OCI-LY1 (cell line): ENCODE measurements at regions not wholly inside any gene's neighbourhood (a gene's known extent, or its start where the extent isn't known, plus 50 kb on each side); places are given as distances from the start of the nearest gene placed in this dataset.

Experiments
- H2AFZ ChIP-seq: fragments of 200-600 bp; sonication (generic), shearing (Covaris generic); 2 replicates; pipeline ENCODE4 v1.6.0; 2014; ENCODE audit warnings: antibody characterized with exemption, mild to moderate bottlenecking, low read length
- H3F3A ChIP-seq: fragments of 200-600 bp; sonication (generic), shearing (Covaris generic); 2 replicates; pipeline ENCODE4 v1.6.0; 2014; ENCODE audit warnings: mild to moderate bottlenecking, antibody characterized with exemption, low read length, moderate library complexity; ENCODE audit not compliant: insufficient read depth
- H3K27ac ChIP-seq: fragments of 200-600 bp; sonication (generic); 2 replicates; pipeline ENCODE4 v1.5.1; 2014; ENCODE audit warnings: low read length, mixed run types, mild to moderate bottlenecking, low read depth; ENCODE audit not compliant: poor library complexity, severe bottlenecking
- H3K27me3 ChIP-seq: fragments of 200-600 bp; sonication (generic); 2 replicates; pipeline ENCODE4 v1.6.0; 2014; ENCODE audit warnings: antibody characterized with exemption, mild to moderate bottlenecking, low read length, moderate library complexity; ENCODE audit not compliant: insufficient read depth
- H3K36me3 ChIP-seq: fragments of 200-600 bp; sonication (generic); 2 replicates; pipeline ENCODE4 v1.6.1; 2014; ENCODE audit warnings: mild to moderate bottlenecking, antibody characterized with exemption, low read length, moderate library complexity, mixed read lengths; ENCODE audit not compliant: insufficient read depth
- H3K4me1 ChIP-seq: fragments of 200-600 bp; sonication (generic); 2 replicates; pipeline ENCODE4 v1.5.1; 2014; ENCODE audit warnings: mild to moderate bottlenecking, low read length, moderate library complexity; ENCODE audit not compliant: insufficient read depth, severe bottlenecking
- H3K4me2 ChIP-seq: fragments of 200-600 bp; sonication (generic), shearing (Covaris generic); 2 replicates; pipeline ENCODE4 v1.6.1; 2014; ENCODE audit warnings: low read length
- H3K4me3 ChIP-seq: fragments of 200-600 bp; sonication (generic); 2 replicates; pipeline ENCODE4 v1.5.1; 2014; ENCODE audit warnings: low read length, low read depth, mild to moderate bottlenecking, mixed read lengths; ENCODE audit not compliant: poor library complexity, severe bottlenecking
- H3K79me2 ChIP-seq: fragments of 200-600 bp; shearing (Covaris generic); 2 replicates; pipeline ENCODE4 v1.6.1; 2016; ENCODE audit warnings: mixed run types, low read length, mixed read lengths; ENCODE audit not compliant: insufficient read depth
- H3K9ac ChIP-seq: fragments of 200-600 bp; sonication (generic), shearing (Covaris generic); 2 replicates; pipeline ENCODE4 v1.6.1; 2014; ENCODE audit warnings: mild to moderate bottlenecking, low read length, mixed read lengths
- H3K9me2 ChIP-seq: fragments of 200-600 bp; sonication (generic), shearing (Covaris generic); 2 replicates; pipeline ENCODE4 v1.6.1; 2014; ENCODE audit warnings: low read depth, mild to moderate bottlenecking, low read length, mixed read lengths
- H3K9me3 ChIP-seq: fragments of 200-600 bp; shearing (Covaris generic); 2 replicates; pipeline ENCODE4 v1.6.1; 2014; ENCODE audit warnings: low read length, mixed read lengths
- H4K20me1 ChIP-seq: fragments of 200-600 bp; sonication (generic), shearing (Covaris generic); 2 replicates; pipeline ENCODE4 v1.6.0; 2016; ENCODE audit warnings: mild to moderate bottlenecking, low read length; ENCODE audit not compliant: insufficient read depth
- EZH2 ChIP-seq: fragments of 200-600 bp; sonication (generic), shearing (Covaris generic); IDR thresholded peaks from 2 replicates; pipeline ENCODE4 v1.8.0; 2017; ENCODE audit warnings: borderline replicate concordance, mixed run types, mild to moderate bottlenecking, antibody characterized with exemption, low read length, moderate library complexity, mixed read lengths
- TF ChIP-seq, protein P1 (sequence below): fragments of 200-600 bp; sonication (generic), shearing (Covaris generic); IDR thresholded peaks from 2 replicates; pipeline ENCODE4 v1.5.1; 2017; ENCODE audit warnings: mild to moderate bottlenecking, antibody characterized with exemption, low read length, moderate library complexity, mixed read lengths

GRCh38 chr7:155222061-155222460, 75.6 kb upstream of the INSIG1 start:
- Histone ChIP-seq H3K9ac (no peak overlapping the region), H3K79me2 (no peaks in the 10 kb centered on the region), H3K27me3 (peaks cover 29% of the 10 kb centered on the region), H3F3A (no peaks in the 10 kb centered on the region), H3K4me2 (no peak overlapping the region), H3K9me3 (no peaks in the 10 kb centered on the region), H3K36me3 (no peaks in the 10 kb centered on the region), H2AFZ (no peak overlapping the region), H4K20me1 (no peaks in the 10 kb centered on the region), H3K4me3 (no peak overlapping the region), H3K27ac (no peak overlapping the region), H3K4me1 (no peaks in the 10 kb centered on the region), H3K9me2 (no peaks in the 10 kb centered on the region)
- TF ChIP-seq, protein P1, sequence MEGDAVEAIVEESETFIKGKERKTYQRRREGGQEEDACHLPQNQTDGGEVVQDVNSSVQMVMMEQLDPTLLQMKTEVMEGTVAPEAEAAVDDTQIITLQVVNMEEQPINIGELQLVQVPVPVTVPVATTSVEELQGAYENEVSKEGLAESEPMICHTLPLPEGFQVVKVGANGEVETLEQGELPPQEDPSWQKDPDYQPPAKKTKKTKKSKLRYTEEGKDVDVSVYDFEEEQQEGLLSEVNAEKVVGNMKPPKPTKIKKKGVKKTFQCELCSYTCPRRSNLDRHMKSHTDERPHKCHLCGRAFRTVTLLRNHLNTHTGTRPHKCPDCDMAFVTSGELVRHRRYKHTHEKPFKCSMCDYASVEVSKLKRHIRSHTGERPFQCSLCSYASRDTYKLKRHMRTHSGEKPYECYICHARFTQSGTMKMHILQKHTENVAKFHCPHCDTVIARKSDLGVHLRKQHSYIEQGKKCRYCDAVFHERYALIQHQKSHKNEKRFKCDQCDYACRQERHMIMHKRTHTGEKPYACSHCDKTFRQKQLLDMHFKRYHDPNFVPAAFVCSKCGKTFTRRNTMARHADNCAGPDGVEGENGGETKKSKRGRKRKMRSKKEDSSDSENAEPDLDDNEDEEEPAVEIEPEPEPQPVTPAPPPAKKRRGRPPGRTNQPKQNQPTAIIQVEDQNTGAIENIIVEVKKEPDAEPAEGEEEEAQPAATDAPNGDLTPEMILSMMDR, result no peak
- no peak for TF ChIP-seq EZH2

DNA sequence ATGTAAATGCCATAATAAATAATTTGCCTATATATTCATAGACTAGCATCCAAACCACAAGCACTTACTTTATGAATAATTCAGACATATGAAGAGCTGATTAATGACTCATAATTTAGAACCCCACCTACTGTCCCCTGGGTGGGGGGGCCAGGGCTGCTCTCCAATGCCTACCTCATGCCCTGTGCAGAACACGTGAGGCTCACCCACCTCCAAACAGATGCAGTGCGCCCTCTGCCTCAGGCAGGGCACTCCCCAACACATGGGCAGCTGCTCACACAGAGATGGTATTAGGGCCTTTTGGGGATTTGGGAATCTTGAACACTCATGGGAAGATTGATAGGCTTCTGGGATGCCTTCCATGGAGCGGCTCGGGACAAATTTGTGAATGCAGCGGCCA, 75.1 kb upstream of the INSIG1 start:
- Histone ChIP-seq H3K9ac (no peak overlapping the region), H3K9me2 (no peaks in the 10 kb centered on the region)

DNA sequence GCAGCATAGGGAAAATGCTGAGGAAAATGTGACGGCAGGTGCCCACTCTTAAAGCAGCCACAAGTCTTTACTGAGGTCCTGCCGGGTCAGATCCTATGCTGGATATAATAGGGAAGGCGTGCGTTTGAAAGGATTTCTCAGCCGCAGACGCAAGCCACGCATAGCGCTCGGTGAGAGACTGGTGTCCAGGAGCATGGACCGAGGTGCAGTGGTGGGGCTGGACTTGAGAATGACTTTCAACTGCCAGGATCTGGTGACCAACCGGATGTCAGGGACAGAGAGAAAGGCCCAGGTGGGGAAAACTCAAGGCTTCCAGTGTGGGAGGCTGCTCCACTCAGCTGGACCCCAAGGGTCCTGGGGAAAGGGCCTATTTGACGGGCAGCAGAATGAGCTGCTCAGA, 74.7 kb upstream of the INSIG1 start:
- Histone ChIP-seq H2AFZ (no peak overlapping the region), H3K9me3 (no peaks in the 10 kb centered on the region), H3F3A (no peaks in the 10 kb centered on the region), H3K4me2 (no peak overlapping the region), H3K36me3 (no peaks in the 10 kb centered on the region), H3K4me3 (no peak overlapping the region), H3K79me2 (no peaks in the 10 kb centered on the region), H3K9ac (no peak overlapping the region), H3K9me2 (no peaks in the 10 kb centered on the region), H4K20me1 (no peaks in the 10 kb centered on the region), H3K4me1 (no peaks in the 10 kb centered on the region), H3K27me3 (peaks cover 25% of the 10 kb centered on the region; the same call in 1 of the 2 replicates), H3K27ac (no peak overlapping the region)
- no peak for TF ChIP-seq EZH2
- TF ChIP-seq, protein P1, result no peak

More for the DNA sequence above, 75.1 kb upstream of the INSIG1 start:
- Histone ChIP-seq H3K36me3 (no peaks in the 10 kb centered on the region), H4K20me1 (no peaks in the 10 kb centered on the region), H3K27me3 (peaks cover 28% of the 10 kb centered on the region; the same call in 1 of the 2 replicates), H3K4me3 (no peak overlapping the region), H3F3A (no peaks in the 10 kb centered on the region), H3K79me2 (no peaks in the 10 kb centered on the region), H2AFZ (no peak overlapping the region), H3K4me1 (no peaks in the 10 kb centered on the region), H3K4me2 (no peak overlapping the region), H3K9me3 (no peaks in the 10 kb centered on the region), H3K27ac (no peak overlapping the region)
- TF ChIP-seq EZH2, result no peak
- TF ChIP-seq, protein P1, result no peak
